HG03045 (cell line): ENCODE measurements at regions not wholly inside any gene's neighbourhood (a gene's known extent, or its start where the extent isn't known, plus 50 kb on each side); places are given as distances from the start of the nearest gene placed in this dataset.

Source experiments
- ATAC-seq: cut with Tn5 transposase; IDR thresholded peaks from one replicate; pipeline ENCODE4 v1.9.1; 2021; ENCODE audit warnings: mild to moderate bottlenecking, moderate library complexity; ENCODE audit not compliant: unreplicated experiment

- no peak for ATAC-seq
Observed at GRCh38 chr1:172883387-172883791, 167.4 kb downstream of the TNFSF18 start.

GRCh38 chr1:172883844-172884243, 166.9 kb downstream of the TNFSF18 start:
- ATAC-seq: no peak

GRCh38 chr1:172885411-172885810, 165.3 kb downstream of the TNFSF18 start:
- ATAC-seq: no peak

- no peak for ATAC-seq
Observed at GRCh38 chr1:172885971-172886370, 164.8 kb downstream of the TNFSF18 start.

GRCh38 chr1:172887162-172887561, 163.6 kb downstream of the TNFSF18 start:
- ATAC-seq: no peak

- ATAC-seq: no peak
Observed at GRCh38 chr1:172893146-172893841, 157.4 kb downstream of the TNFSF18 start.

- ATAC-seq: no peak
Observed at GRCh38 chr1:172894349-172895049, 156.2 kb downstream of the TNFSF18 start.

GRCh38 chr1:172895050-172895460, 155.7 kb downstream of the TNFSF18 start:
- ATAC-seq: no peak

- ATAC-seq: no peak
Observed at GRCh38 chr1:172895761-172896160, 155.0 kb downstream of the TNFSF18 start.

GRCh38 chr1:172897738-172898137, 153.0 kb downstream of the TNFSF18 start:
- ATAC-seq: no peak

- ATAC-seq: no peak
Observed at GRCh38 chr1:172898866-172899265, 151.9 kb downstream of the TNFSF18 start.

- ATAC-seq: no peak
Observed at GRCh38 chr1:172900376-172900997, 150.3 kb downstream of the TNFSF18 start.

GRCh38 chr1:172902200-172902599, 148.5 kb downstream of the TNFSF18 start:
- no peak for ATAC-seq

GRCh38 chr1:172902861-172903381, 147.8 kb downstream of the TNFSF18 start:
- ATAC-seq: no peak

GRCh38 chr1:172903581-172904220, 147.0 kb downstream of the TNFSF18 start:
- no peak for ATAC-seq

GRCh38 chr1:172905452-172905851, 145.3 kb downstream of the TNFSF18 start:
- ATAC-seq: no peak

GRCh38 chr1:172906778-172907592, 143.8 kb downstream of the TNFSF18 start:
- ATAC-seq: no peak

GRCh38 chr1:172907834-172908326, 142.9 kb downstream of the TNFSF18 start:
- no peak for ATAC-seq

GRCh38 chr1:172909606-172910326, 141.0 kb downstream of the TNFSF18 start:
- no peak for ATAC-seq
